Progenitor cell of endocrine pancreas (in vitro differentiated cells): ENCODE measurements at regions not wholly inside any gene's neighbourhood (a gene's known extent, or its start where the extent isn't known, plus 50 kb on each side); places are given as distances from the start of the nearest gene placed in this dataset.

Source experiments
- DNase-seq: peaks from one replicate; pipeline ENCODE4 v3.0.0; 2021; ENCODE audit warnings: low spot score; ENCODE audit not compliant: unreplicated experiment
- H3K27ac Mint-ChIP-seq: 2 replicates; pipeline ENCODE4 v1.8.0; 2021; ENCODE audit warnings: mild to moderate bottlenecking, moderate library complexity, mixed read lengths
- H3K27me3 Mint-ChIP-seq: 2 replicates; pipeline ENCODE4 v1.8.0; 2021; ENCODE audit warnings: mixed read lengths
- H3K36me3 Mint-ChIP-seq: 2 replicates; pipeline ENCODE4 v1.8.0; 2022; ENCODE audit warnings: mixed read lengths; ENCODE audit not compliant: insufficient read depth
- H3K4me1 Mint-ChIP-seq: 2 replicates; pipeline ENCODE4 v1.8.0; 2021; ENCODE audit warnings: low read depth, mixed read lengths
- H3K4me3 Mint-ChIP-seq: 2 replicates; pipeline ENCODE4 v1.8.0; 2021; ENCODE audit warnings: low read depth, mild to moderate bottlenecking, moderate library complexity, mixed read lengths
- H3K9me3 Mint-ChIP-seq: 2 replicates; pipeline ENCODE4 v1.8.0; 2021; ENCODE audit warnings: low read depth, mixed read lengths
- CTCF ChIP-seq: fragments of 200-600 bp; sonication (generic); IDR thresholded peaks from one replicate; pipeline ENCODE4 v1.5.0; 2021; ENCODE audit warnings: antibody characterized with exemption, mild to moderate bottlenecking; ENCODE audit not compliant: unreplicated experiment

GRCh38 chr11:105273660-105274280, 134.2 kb upstream of the CARD18 start:
- Mint-ChIP-seq H3K27ac (no peak overlapping the region), H3K4me3 (no peak overlapping the region), H3K9me3 (peaks cover 10% of the 10 kb centered on the region), H3K27me3 (no peaks in the 10 kb centered on the region), H3K4me1 (no peaks in the 10 kb centered on the region), H3K36me3 (no peaks in the 10 kb centered on the region)
- DNase-seq, result no peak
- no peak for TF ChIP-seq CTCF

- DNase-seq, result no peak
- H3K9me3 Mint-ChIP-seq, result peaks cover 10% of the 10 kb centered on the region
- TF ChIP-seq CTCF, result no peak
- no peaks in the 10 kb centered on the region for H3K27me3 Mint-ChIP-seq
- H3K4me1 Mint-ChIP-seq, result no peaks in the 10 kb centered on the region
- no peak overlapping the region for H3K4me3 Mint-ChIP-seq
- H3K36me3 Mint-ChIP-seq, result no peaks in the 10 kb centered on the region
- no peak overlapping the region for H3K27ac Mint-ChIP-seq
Observed at GRCh38 chr11:105269862-105270261, 130.3 kb upstream of the CARD18 start.

GRCh38 chr11:105268404-105269062, 129.0 kb upstream of the CARD18 start:
- Mint-ChIP-seq H3K27me3 (no peaks in the 10 kb centered on the region), H3K4me3 (no peak overlapping the region), H3K27ac (no peak overlapping the region), H3K9me3 (peaks cover 10% of the 10 kb centered on the region), H3K36me3 (no peaks in the 10 kb centered on the region), H3K4me1 (no peaks in the 10 kb centered on the region)
- no peak for DNase-seq
- no peak for TF ChIP-seq CTCF

GRCh38 chr11:105265845-105266244, 126.3 kb upstream of the CARD18 start:
- H3K4me3 Mint-ChIP-seq, result no peak overlapping the region
- no peak for DNase-seq
- no peak for TF ChIP-seq CTCF
- peaks cover 1% of the 10 kb centered on the region for H3K4me1 Mint-ChIP-seq
- peaks cover 3% of the 10 kb centered on the region for H3K27me3 Mint-ChIP-seq
- H3K9me3 Mint-ChIP-seq, result peaks cover 6% of the 10 kb centered on the region
- no peak overlapping the region for H3K27ac Mint-ChIP-seq
- H3K36me3 Mint-ChIP-seq, result no peaks in the 10 kb centered on the region

- H3K36me3 Mint-ChIP-seq, result no peaks in the 10 kb centered on the region
- H3K27me3 Mint-ChIP-seq, result peaks cover 3% of the 10 kb centered on the region
- H3K27ac Mint-ChIP-seq, result no peak overlapping the region
- TF ChIP-seq CTCF, result no peak
- H3K9me3 Mint-ChIP-seq, result no peaks in the 10 kb centered on the region
- peaks cover 1% of the 10 kb centered on the region for H3K4me1 Mint-ChIP-seq
- no peak overlapping the region for H3K4me3 Mint-ChIP-seq
- DNase-seq, result no peak
Observed at GRCh38 chr11:105260976-105261375, 121.4 kb upstream of the CARD18 start.
